Forelimb muscle (tissue), 1 donor: ENCODE measurements at regions not wholly inside any gene's neighbourhood (a gene's known extent, or its start where the extent isn't known, plus 50 kb on each side); places are given as distances from the start of the nearest gene placed in this dataset.
"Not testable (repeated sequence)": the region's sequence is repeated elsewhere in the genome, so short reads cannot be mapped to it uniquely, and the experiment has no call there.

Experiments used
- DNase-seq: peaks from one replicate; pipeline ENCODE4 v3.0.0-alpha.2; 2013; ENCODE audit warnings: low read depth

DNA sequence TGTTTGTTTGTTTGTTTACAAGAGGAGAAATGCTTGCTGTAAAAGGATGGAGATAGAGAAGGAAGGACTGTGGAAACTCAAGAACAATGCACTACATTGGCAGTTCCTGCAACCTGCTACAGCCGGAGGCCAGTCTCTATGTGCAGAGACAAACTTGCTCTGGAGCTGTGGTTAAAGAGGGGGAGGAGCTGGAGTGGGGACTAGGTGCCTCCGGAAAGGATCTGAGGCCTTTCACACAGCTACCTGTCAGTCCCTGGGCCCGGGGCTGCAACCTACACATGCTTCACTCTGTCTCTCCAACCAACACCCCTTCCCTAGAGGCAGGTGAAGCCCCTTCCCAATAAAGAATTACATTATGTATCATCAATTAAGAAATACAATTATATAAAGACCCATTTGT lies 1234.0 kb upstream of the ZEB2 start:
- DNase-seq, result no peak

DNA sequence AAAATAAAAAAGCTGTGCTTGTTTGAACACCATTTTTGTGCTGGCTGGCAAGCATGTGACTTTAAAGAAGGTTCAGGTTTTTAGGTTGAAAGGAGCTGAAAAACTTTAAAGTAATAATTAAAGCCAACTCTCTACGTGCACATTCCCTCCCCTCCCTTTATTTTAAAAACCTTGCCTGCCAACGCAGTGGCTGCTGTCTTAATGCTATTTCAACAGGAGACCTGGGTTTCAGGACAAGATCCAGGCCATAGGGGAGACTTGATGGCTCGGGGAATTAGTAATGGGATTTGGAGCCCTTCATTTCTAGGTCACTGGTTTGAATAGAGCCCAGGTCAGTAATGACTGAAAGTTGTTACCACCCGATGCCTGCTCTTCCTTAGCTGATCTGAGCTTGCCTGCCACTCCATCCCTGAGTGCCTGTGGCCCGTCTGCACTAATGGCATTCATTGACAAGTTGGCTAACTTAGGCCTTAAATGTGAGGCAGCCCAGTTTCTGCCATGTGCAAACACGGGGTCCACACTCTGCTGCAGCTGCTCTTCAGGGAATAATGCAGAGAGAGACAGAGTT lies 1233.2 kb upstream of the ZEB2 start:
- DNase-seq, result no peak

DNA sequence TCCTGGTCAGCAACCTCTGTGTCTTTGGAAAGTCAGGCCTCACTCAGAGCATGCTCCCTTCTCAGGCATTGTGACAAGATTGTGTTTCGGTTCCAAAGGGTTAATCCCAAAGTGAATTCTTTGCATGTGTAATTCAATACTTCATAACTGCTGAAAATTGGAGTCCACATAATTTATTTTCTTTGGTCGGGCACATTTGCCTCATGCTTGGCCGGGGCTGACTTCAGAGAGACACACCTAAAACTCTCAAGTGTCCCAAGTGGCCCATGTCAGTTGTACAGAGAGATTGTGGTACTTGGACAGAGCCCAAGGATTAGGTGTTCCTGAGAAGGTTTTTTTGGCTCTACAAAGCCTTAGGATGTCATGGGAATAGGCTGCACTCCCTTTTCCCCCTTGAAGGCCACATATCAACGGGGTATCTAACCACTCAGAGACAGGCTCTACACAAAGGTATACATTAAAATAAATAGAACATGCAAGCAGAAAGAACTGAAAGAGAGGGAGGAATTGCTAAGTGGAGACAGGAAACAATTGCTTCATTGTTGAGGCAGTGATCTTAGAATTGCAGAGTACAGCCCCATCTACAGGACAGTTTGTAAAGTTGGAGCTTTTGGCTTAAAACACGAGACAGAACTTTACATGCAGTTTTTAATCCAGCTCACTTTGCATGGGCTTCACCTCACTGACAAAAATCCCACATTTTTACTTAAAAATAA lies 1232.3 kb upstream of the ZEB2 start:
- peak; percentile 80 for DNase-seq

DNA sequence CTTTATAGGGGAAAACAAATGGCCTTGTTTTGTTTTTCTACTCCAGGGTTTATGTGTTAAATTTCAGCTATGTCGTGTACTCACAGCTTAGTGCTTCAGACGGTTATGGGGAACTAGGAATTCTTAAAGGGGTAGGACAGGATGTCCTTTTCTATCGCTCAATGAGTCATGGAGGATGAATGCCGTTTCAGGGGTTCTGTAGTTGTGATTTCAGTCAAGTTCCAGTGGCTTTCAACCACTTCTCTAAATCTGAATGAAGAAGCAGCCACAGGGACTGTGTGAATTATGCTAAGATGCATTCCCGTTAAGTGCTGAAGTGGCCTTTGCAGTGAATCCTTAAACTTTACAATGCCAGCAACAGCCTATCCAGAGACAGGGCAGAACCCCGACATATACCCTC lies 1231.7 kb upstream of the ZEB2 start:
- DNase-seq, result no peak

DNA sequence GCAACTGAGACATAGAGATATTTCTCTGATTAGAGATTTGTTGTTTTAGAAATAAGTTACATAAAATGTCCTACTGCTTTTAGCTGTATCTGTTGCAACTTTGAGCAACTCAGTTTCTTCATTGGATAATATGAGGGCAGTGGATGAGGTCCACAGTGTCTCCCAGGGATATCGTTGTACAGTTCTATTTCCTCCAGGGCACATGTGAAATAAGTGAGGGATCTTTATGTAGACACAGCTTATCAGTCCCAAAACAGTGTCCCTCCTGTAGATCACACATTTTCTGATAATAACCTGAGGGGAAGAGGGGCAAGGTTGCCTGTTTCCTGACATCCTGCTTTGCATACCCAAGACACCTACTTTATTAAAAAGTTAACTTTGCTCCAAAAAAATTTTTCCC lies 1231.2 kb upstream of the ZEB2 start:
- no peak for DNase-seq

DNA sequence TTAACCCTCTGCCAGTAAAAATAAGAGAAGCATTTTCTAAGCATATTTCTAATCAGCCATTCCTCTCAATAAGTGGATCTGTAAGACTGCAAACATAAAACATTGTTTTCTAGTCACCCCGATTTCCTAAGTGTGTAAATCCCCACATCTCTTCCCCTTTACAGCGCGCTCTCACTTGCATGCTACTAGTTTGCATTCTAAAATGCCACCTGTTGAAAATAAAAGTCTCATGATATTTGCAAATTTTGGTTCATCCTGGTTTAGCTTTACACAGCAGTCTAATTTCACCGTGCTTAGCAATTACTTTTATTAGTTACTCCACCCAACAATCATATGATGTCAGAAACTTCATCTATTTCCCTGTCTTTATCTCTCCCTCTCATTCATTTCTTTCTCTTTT lies 1230.7 kb upstream of the ZEB2 start:
- no peak for DNase-seq

DNA sequence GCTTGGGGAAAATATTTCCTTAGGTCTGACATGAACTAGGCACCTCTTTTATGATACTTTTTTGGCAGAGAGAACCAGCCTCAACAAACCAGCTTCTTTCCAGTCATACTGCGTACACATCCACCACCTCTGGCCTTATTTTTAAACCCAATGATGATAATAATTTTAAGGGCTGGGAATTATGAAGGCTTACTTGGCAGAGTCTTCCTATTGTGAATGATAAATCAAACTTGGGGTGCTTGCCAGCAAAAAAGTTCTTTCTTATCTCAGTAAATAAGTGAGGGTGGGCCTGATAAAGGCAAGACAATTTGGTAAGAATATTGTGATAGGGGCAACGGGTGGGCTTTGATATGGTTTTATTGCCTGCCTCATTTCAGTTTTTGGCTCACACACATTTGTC lies 1230.2 kb upstream of the ZEB2 start:
- DNase-seq, result no peak

DNA sequence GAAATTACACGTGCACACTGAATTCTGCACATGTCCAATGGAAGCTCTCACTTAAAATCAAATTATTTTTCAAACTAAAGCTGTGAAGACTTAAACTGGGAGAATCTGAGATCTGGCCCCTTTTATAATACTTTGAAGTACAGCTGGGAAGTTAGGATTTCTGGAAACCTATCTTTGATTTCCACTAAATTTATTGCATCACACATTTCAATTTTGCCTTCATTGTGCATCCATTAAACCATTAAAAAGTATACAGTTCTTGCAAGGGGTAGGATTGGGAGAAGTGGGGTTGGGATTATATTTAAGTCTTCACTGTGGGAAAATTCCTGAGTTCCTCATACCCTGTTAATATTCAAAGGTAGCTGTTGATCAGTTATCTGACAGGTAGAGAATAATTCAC lies 1229.6 kb upstream of the ZEB2 start:
- no peak for DNase-seq

DNA sequence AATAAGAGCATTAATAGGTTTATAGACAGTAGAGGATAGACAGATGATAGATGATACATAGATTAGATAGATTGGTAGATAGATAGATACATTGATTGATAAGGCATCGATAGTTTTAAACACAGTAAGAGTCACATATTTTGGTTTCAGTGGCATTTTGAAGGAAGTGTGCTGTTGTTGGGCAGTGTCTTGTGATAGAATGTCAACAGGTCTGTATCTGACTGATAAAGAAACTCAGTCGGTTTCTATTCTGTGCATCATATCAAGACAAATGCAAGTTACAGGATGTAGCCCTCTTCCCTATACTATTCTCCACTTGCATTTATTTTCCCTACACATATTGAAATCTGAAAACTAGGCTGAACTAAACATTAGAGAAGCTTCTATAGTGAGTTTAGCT lies 1229.0 kb upstream of the ZEB2 start:
- no peak for DNase-seq

DNA sequence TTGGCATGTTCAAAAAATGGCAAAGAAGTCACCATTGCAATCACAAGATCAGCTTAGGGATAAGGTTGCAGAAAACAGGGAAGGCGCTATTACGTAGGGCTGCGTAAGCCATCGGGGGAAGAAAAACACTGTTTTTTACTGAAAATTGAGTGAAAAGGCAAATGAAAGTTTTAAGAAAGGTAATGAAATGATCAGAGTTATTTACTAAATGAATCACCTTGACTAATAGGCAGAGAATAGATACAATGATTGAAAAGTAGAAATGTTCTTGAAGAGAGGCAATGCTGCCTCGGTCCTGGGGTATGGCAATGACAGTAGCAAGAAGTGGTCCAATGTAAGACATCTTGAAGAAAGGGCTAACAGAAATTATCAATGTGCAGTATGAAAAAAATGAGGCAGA lies 1227.8 kb upstream of the ZEB2 start:
- no peak for DNase-seq

DNA sequence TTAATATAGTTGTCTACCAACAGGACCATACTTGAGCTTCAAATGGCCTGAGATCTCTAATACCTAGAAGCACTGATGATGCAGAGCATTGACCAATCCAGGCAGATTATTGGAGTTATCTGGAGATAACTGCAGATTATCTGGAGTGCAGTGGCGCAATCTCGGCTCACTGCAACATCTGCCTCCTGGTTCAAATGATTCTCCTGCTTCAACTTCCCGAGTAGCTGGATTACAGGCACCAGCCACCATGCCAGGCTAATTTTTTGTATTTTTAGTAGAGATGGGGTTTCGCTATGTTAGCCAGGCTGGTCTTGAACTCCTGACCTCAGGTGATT lies 1225.4 kb upstream of the ZEB2 start:
- DNase-seq, result not testable (repeated sequence)

DNA sequence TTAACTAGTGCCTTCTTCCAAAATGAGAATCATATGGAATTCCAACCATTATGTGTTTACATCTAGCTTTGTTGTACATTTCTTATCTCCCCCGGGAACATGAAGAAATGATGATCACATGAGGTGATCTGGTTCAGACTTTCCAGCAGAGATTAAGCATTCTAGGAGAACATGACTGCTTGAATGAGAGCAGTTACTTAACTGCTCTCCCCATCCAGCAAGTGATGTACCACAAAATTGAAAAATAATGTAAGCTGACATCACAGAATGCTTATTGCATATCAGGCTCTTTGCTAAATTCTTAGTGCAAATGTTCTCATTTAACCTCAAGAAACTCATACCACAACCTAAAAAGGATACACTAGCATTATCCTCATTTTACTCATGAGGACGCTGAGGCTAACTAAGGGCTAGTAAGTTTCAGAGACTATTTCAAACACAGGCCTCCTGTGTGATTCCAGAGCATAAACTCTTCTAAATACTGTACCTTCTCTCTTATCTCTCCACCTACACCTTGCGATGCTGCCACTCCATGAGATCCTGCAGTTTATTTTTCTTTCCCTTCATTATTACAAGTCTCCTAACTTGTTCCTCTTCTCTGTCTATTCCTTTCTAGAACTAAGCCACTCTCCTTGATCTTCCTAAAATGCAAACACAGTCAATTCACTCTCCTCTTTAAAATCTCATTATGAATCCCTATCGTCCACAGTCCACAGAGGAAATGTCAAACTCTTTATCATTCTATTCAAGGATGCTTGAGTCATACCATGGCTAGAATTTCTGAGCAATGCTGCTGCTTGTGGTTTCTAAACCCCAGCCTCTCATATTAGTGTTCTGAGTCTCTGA lies 1224.8 kb upstream of the ZEB2 start:
- no peak for DNase-seq

DNA sequence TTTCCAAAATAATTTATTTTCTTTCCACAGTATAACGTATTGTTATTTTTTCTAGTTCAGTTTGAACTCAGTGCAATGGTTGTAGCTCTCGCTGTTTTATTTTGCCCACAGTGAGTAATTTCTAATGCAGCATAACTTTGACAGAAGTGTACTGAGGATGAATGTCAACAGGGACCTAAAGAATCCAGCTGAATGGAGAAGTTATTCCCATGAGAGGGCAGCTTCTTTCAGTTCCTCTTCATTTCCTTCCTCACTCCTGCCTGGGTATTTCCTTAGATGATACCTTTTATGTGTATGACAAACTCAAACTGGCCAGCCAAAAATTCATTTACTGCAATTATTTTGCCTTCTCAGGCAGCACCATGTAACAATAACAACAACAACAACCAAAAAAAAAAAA lies 1223.1 kb upstream of the ZEB2 start:
- DNase-seq, result no peak

DNA sequence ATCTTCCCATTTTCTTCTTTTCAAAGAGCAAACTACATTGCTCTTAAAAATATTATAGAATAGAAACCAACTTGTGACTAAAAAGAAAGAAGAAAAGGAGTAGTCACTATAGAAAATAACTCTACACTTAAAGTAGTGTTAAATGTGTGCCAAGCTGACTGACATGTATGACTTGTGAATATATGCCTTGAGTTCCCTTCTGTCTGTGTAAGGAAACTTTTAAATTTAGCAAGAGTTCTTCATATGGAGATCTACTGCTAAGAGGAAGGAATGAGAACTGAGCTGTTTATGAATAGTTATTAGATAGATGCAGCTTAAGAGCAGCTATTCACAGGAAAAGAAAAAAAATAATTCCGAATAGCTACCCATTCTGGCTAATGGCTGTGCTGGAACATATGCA lies 1221.7 kb upstream of the ZEB2 start:
- no peak for DNase-seq

DNA sequence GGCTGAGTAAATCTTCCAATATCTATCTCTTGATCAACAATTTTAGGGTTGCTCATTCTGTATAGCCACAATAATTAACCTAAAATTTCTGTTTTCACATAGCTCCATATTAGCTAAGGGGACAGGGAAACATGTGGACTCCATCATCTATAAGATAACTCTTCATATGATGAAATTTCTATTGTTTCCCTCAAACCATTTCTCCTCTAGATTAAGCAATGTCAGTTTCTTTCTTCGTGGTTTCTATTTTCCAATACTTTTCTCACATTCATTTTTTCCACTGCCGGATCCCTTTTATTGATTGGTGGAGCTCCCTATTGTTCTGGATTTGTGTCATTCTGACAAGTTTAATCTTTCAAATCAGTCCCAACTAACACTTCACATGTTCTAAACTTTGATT lies 1221.3 kb upstream of the ZEB2 start:
- DNase-seq, result no peak

DNA sequence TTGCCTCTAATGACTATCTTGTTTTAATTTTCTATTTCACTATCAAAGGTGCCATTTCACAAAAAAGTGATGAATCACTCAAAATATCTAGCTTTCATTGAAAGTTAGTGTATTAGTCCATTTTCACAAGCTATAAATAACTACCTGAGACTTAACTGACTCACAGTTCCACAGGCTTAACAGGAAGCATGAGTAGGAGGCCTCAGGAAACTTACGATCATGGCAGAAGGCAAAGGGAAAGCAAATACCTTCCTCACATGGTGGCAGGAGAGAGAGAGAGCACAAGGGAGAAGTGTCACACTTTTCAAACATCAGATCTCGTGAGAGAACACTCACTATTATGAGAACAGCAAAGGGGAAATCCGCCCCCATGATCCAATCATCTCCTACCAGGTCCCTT lies 1220.4 kb upstream of the ZEB2 start:
- DNase-seq, result no peak

DNA sequence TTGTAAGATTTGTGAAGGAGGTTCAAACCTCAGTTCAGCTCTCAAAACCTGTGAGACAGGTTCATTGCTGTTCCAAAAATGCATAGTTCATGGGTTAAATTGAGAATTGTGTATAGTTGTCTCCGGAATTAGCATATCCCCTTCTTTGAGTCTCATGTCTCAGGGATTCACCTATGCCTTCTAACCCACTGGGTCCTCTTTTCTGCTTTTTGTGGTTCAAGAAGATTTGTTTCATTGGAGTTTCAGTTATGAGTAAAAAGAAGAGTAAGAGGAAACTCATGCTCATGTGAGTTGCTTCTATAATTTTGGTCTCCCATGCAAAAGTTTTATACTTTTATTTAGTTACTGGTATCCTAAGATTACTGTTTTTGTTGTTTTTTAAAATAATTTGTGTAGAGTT lies 1219.8 kb upstream of the ZEB2 start:
- no peak for DNase-seq

DNA sequence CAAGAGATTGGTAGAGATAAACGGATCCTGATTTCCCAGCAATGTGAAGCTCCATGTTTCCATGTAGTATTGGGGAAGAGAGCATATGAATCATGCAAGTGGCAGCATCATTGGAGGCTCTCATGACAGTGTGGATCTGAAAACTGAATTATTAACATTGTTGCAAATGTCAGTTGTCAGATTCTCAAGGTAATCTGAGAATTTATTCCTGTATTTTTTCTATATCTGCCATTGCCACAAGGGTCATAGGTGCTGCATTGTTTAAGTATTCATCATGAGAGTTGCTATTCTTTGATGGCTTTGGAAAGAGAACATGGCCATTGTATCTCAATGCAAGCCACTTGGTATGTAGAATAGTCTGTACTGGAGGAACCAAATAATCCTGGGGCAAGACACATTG lies 1217.0 kb upstream of the ZEB2 start:
- no peak for DNase-seq

DNA sequence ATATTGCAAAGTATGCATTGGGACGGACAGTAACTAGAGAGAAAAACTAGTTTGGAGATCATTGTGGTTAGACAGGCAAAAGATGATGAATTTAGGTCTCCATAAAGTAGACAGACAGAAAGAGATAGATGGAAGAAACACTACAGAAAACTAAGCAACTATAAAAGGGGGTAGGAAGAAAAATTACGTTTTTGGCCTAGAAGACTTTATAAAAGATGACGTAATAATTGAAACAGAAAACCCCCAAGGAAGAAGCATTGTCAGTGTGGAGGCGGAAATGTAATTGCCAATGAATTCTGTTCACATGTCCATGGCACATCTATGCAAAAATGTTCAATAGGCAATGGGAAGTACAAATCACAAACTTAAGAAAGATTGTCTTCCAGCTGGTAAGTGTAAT lies 1211.5 kb upstream of the ZEB2 start:
- no peak for DNase-seq

DNA sequence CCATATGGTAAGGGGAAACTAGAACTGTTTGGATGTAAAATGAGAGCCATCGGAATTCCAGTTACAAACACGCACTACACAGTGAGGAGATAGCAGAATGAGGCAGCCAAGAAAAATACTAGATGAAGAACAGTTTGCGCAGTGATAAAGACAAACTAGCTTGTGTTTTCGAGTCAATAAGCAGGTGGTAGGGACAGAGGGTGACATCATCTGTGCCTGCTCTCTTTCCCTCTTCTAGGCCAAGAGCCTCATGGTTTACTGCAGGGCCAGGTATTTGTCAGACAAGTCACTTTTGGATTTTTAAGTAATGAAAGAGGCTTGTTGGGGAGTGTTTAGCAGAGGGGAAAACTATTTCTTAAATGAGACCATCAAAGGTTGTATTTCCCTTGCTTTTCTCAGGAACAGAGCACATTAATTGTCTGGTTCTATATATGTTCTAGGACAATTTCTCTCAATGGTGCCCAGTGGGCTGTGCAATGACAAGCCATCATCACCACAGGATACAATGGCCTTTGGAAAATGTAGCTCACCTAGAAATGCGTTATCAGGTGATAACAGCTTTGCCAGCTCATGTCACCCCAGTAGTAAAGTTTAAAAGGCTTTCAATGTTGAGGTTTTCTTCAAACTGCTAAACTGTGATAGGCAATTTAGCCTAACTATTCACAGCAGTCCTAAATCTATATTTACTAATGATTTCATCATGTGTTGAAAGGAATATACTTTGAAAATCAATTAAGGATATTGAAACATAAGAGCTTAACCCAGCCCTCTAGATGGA lies 1210.3 kb upstream of the ZEB2 start:
- no peak for DNase-seq

DNA sequence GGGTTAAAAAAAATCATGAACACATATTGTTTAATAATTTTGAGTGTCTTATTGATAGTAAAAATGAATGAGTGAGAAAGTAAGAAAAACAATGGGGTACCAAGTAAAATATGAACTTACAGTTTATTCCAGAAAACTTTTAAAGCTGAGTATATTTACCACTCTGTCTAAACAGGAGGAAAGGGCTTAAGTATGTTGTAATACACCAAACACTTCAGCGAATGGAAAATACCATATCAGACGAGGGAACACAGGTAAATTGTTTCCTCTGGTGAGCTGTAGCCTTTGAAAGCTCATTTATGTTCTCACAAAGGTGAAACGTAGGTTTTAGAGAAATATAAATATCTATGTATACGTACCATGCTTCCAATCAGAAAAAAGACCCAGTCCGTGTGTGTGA lies 1209.6 kb upstream of the ZEB2 start:
- DNase-seq, result no peak

DNA sequence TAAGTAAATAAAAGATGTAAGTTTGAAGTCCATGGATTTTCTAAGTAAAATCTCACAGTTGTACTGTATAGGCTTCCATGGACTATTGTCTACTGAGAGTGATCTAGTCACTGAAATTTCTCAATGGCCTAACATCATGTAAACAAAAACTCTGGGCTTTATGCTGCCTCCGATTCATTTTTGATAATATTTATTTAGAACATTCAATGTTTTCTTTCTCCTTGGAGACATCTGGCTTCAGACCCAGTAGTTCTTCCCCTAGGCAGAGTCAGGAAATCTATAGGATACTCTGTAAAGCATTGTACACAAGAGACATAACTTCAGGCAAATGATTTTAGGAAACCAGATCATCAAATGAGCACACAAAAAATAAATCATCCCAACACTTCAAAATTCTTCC lies 1208.6 kb upstream of the ZEB2 start:
- DNase-seq, result no peak

DNA sequence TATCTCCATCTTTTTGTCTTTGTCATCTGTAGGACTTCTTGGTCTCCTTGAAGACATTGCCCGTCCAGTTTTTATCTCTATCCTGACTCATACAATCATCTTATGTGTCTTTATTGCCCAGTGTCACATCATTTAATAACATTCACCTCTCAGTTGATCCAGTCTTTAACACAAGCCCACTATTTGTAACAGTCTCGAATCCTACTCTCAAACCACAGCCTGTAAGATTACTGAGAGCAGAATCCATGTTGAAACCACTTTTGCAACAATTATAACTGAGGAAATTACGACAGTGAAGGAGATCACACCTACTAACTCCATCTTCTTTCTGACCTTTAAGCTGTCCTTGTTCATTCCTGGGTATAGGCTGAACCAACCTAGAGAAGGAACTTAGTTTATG lies 1206.0 kb upstream of the ZEB2 start:
- no peak for DNase-seq
